GM20000 (cell line): ENCODE measurements at regions not wholly inside any gene's neighbourhood (a gene's known extent, or its start where the extent isn't known, plus 50 kb on each side); places are given as distances from the start of the nearest gene placed in this dataset.

Source experiments
- DNase-seq: peaks from one replicate; pipeline ENCODE4 v3.0.0; 2012; ENCODE audit warnings: low spot score
- TF ChIP-seq, protein P1 (sequence below): IDR thresholded peaks from 2 replicates; pipeline ENCODE4 v1.5.1; 2012; ENCODE audit warnings: mild to moderate bottlenecking, control low read depth; ENCODE audit errors: extremely low read depth, missing control alignments

DNA sequence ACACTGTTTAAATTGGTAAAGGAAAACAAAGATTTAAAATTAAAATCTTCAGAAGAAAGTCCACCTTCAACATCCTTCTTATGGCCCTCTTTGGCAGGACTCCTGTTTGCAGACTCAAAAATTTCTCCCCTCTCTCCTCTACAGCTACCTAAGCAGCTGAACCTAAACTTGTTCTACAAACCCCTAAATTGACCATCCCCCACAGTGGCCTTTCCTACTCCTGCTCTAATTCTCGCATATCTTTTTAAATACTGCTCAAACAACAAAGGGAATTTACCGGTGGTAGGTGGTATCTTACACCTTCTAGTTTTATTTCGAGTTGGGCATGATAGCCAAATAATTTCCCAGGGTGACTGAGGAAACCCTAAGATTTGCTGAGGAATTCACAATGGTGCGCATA is 53.5 kb upstream of the PDC start:
- DNase-seq = no peak
- TF ChIP-seq, protein P1, sequence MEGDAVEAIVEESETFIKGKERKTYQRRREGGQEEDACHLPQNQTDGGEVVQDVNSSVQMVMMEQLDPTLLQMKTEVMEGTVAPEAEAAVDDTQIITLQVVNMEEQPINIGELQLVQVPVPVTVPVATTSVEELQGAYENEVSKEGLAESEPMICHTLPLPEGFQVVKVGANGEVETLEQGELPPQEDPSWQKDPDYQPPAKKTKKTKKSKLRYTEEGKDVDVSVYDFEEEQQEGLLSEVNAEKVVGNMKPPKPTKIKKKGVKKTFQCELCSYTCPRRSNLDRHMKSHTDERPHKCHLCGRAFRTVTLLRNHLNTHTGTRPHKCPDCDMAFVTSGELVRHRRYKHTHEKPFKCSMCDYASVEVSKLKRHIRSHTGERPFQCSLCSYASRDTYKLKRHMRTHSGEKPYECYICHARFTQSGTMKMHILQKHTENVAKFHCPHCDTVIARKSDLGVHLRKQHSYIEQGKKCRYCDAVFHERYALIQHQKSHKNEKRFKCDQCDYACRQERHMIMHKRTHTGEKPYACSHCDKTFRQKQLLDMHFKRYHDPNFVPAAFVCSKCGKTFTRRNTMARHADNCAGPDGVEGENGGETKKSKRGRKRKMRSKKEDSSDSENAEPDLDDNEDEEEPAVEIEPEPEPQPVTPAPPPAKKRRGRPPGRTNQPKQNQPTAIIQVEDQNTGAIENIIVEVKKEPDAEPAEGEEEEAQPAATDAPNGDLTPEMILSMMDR = no peak

DNA sequence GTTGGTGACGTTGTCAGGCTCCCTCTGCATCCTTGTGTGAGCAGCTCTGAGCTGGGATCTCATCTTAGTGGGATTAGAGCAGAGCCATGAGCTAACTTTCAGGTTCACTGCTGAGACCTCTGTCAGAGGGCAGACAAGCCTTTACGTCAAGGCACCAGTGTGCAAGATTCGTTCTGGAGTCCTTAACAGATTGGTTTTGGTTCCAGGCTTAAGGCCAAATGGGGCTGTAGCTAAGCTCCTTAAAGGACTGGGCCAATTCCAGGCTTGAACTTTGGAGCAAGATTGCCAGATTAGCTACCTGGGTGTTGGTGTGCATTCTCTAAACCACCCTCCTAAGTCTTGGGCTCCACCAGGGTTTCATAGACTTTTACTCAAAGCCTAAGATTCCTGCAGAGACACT is 52.6 kb upstream of the PDC start:
- no peak for DNase-seq
- TF ChIP-seq, protein P1 = no peak

DNA sequence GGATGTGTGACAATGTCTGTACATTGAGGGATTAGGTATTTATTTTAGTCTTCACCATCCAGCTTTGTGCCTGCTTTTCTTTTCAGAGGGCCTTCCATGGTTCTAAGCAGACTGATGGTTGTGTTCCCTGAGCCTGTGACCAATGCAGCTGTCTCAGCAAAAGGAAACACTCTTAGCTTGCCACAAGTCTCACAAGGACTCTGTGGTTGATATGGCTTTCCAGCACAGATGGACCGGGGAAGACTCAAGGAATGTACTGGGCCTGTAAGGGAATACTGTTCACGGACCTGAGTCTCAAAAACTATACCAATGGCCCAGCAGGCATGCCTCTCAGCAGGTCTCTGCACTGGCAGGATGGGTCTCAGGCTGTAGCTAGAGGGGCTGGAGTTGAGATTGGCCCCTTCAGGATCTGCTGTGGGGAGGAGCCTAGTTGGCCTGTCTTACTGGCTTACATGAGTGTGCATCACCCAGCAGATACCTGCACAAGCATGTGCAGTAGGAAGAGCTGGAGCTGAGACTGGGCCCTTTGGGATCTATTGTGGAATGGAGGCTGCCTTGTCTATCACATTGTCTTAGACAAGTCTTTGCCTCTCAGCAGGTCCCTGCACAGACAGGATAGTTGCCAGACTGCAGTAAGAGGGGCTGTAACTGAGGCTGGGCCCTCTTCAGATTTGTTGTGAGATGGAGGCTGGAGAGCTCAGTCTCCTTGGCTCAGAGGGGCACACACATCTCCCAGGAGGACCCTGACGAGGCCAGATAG is 52.0 kb upstream of the PDC start:
- no peak for DNase-seq
- TF ChIP-seq, protein P1 = no peak

DNA sequence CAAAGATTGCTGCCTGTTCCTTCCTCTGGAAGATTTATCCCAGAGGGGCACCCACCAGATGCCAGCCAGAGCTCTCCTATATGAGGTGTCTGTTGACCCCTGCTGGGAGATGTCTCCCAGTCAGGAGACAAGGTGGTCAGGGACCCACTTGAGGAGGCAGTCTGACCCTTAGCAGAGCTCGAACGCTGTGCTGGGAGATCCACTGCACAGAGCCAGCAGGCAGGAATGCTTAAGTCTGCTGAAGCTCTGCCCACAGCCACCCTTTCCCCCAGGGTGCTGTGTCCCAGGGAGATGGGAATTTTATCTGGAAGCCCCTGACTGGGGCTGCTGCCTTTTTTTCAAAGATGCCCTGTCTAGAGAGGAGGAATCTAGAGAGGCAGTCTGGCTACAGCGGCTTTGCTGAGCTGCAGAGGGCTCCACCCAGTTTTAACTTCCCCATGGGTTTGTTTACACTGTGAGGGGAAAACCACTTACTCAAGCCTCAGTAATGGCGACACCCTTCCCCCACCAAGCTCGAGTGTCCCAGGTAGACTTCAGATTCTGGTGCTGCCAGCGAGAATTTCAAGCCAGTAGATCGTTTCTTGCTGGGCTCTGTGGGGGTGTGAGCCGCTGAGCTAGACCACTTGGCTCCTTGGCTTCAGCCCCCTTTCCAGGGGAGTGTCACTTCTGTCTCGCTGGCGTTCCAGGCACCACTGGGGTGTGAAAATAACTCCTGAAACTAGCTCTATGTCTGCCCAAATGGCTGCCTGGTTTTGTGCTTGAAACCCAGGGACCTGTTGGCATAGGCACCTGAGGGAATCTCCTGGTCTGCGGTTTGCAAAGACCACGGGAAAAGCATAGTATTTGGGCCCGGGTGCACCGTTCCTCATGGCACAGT is 51.1 kb upstream of the PDC start:
- DNase-seq = no peak
- TF ChIP-seq, protein P1 = no peak
